ENCODE measurements at regions not wholly inside any gene's neighbourhood (a gene's known extent, or its start where the extent isn't known, plus 50 kb on each side); places are given as distances from the start of the nearest gene placed in this dataset.
"Not testable (repeated sequence)": the region's sequence is repeated elsewhere in the genome, so short reads cannot be mapped to it uniquely, and the experiment has no call there.

- H3K4me1 Mint-ChIP-seq, result no peaks in the 10 kb centered on the region
- no peaks in the 10 kb centered on the region for H3K27me3 Mint-ChIP-seq
- H3K27ac Mint-ChIP-seq, result no peak overlapping the region
- no peaks in the 10 kb centered on the region for H3K9me3 Mint-ChIP-seq
- no peaks in the 10 kb centered on the region for H3K36me3 Mint-ChIP-seq
- no peak overlapping the region for H3K4me3 Mint-ChIP-seq
These were observed 128.8 kb downstream of the LMNTD1 start for GRCh38 chr12:25424211-25424731.

GRCh38 chr12:25423355-25424050 lies 129.6 kb downstream of the LMNTD1 start:
- Mint-ChIP-seq H3K27me3 (no peaks in the 10 kb centered on the region), H3K4me1 (no peaks in the 10 kb centered on the region), H3K9me3 (no peaks in the 10 kb centered on the region), H3K36me3 (no peaks in the 10 kb centered on the region), H3K4me3 (no peak overlapping the region), H3K27ac (no peak overlapping the region)

GRCh38 chr12:25422241-25422640 lies 130.8 kb downstream of the LMNTD1 start:
- Mint-ChIP-seq H3K27ac (no peak overlapping the region), H3K9me3 (no peaks in the 10 kb centered on the region), H3K4me1 (no peaks in the 10 kb centered on the region), H3K27me3 (no peaks in the 10 kb centered on the region), H3K36me3 (no peaks in the 10 kb centered on the region), H3K4me3 (no peak overlapping the region)

- Mint-ChIP-seq H3K27ac (no peak overlapping the region), H3K27me3 (no peaks in the 10 kb centered on the region), H3K4me1 (no peaks in the 10 kb centered on the region), H3K4me3 (no peak overlapping the region), H3K36me3 (no peaks in the 10 kb centered on the region), H3K9me3 (no peaks in the 10 kb centered on the region)
These were observed 131.4 kb downstream of the LMNTD1 start for GRCh38 chr12:25421651-25422167.

- Mint-ChIP-seq H3K27ac (no peak overlapping the region), H3K9me3 (no peaks in the 10 kb centered on the region)
These were observed 133.0 kb downstream of the LMNTD1 start for GRCh38 chr12:25420116-25420515.

GRCh38 chr12:25419595-25419994 lies 133.5 kb downstream of the LMNTD1 start:
- Mint-ChIP-seq H3K4me1 (no peaks in the 10 kb centered on the region), H3K27ac (no peak overlapping the region), H3K4me3 (no peak overlapping the region), H3K27me3 (peaks cover 3% of the 10 kb centered on the region), H3K36me3 (no peaks in the 10 kb centered on the region), H3K9me3 (no peaks in the 10 kb centered on the region)

More at GRCh38 chr12:25420116-25420515, 133.0 kb downstream of the LMNTD1 start:
- H3K4me1 Mint-ChIP-seq, result no peaks in the 10 kb centered on the region
- peaks cover under 1% of the 10 kb centered on the region for H3K27me3 Mint-ChIP-seq
- no peaks in the 10 kb centered on the region for H3K36me3 Mint-ChIP-seq
- no peak overlapping the region for H3K4me3 Mint-ChIP-seq

GRCh38 chr12:25417071-25417470 lies 136.0 kb downstream of the LMNTD1 start:
- no peaks in the 10 kb centered on the region for H3K36me3 Mint-ChIP-seq
- no peaks in the 10 kb centered on the region for H3K4me1 Mint-ChIP-seq
- no peak overlapping the region for H3K4me3 Mint-ChIP-seq
- H3K27me3 Mint-ChIP-seq, result peaks cover 3% of the 10 kb centered on the region
- no peaks in the 10 kb centered on the region for H3K9me3 Mint-ChIP-seq
- no peak overlapping the region for H3K27ac Mint-ChIP-seq

GRCh38 chr12:25416516-25416915 lies 136.6 kb downstream of the LMNTD1 start:
- no peak overlapping the region for H3K27ac Mint-ChIP-seq
- no peaks in the 10 kb centered on the region for H3K36me3 Mint-ChIP-seq
- no peak overlapping the region for H3K4me3 Mint-ChIP-seq
- no peaks in the 10 kb centered on the region for H3K9me3 Mint-ChIP-seq
- no peaks in the 10 kb centered on the region for H3K4me1 Mint-ChIP-seq
- H3K27me3 Mint-ChIP-seq, result peaks cover 3% of the 10 kb centered on the region

GRCh38 chr12:25415004-25415403 lies 138.1 kb downstream of the LMNTD1 start:
- H3K36me3 Mint-ChIP-seq, result no peaks in the 10 kb centered on the region

GRCh38 chr12:25412735-25413134 lies 140.3 kb downstream of the LMNTD1 start:
- Mint-ChIP-seq H3K9me3 (no peaks in the 10 kb centered on the region), H3K4me3 (no peak overlapping the region), H3K36me3 (no peaks in the 10 kb centered on the region), H3K27ac (no peak overlapping the region), H3K4me1 (no peaks in the 10 kb centered on the region), H3K27me3 (peaks cover 3% of the 10 kb centered on the region)

More at GRCh38 chr12:25415004-25415403, 138.1 kb downstream of the LMNTD1 start:
- H3K4me1 Mint-ChIP-seq, result no peaks in the 10 kb centered on the region
- no peak overlapping the region for H3K4me3 Mint-ChIP-seq
- no peaks in the 10 kb centered on the region for H3K9me3 Mint-ChIP-seq
- no peak overlapping the region for H3K27ac Mint-ChIP-seq
- peaks cover 3% of the 10 kb centered on the region for H3K27me3 Mint-ChIP-seq

- Mint-ChIP-seq H3K36me3 (no peaks in the 10 kb centered on the region), H3K4me1 (no peaks in the 10 kb centered on the region), H3K9me3 (no peaks in the 10 kb centered on the region), H3K27ac (no peak overlapping the region), H3K27me3 (no peaks in the 10 kb centered on the region), H3K4me3 (no peak overlapping the region)
These were observed 148.1 kb downstream of the LMNTD1 start for GRCh38 chr12:25404955-25405354.

- Mint-ChIP-seq H3K4me1 (no peaks in the 10 kb centered on the region), H3K9me3 (no peaks in the 10 kb centered on the region), H3K27ac (no peak overlapping the region), H3K27me3 (no peaks in the 10 kb centered on the region), H3K36me3 (no peaks in the 10 kb centered on the region), H3K4me3 (no peak overlapping the region)
These were observed 151.0 kb upstream of the KRAS start for GRCh38 chr12:25401547-25402345.

- Mint-ChIP-seq H3K27me3 (peaks cover 3% of the 10 kb centered on the region), H3K9me3 (no peaks in the 10 kb centered on the region), H3K4me1 (no peaks in the 10 kb centered on the region), H3K4me3 (no peak overlapping the region), H3K27ac (no peak overlapping the region), H3K36me3 (no peaks in the 10 kb centered on the region)
These were observed 146.3 kb upstream of the KRAS start for GRCh38 chr12:25397001-25397400.

GRCh38 chr12:25395227-25395626 lies 144.5 kb upstream of the KRAS start:
- H3K4me1 Mint-ChIP-seq, result no peaks in the 10 kb centered on the region
- no peaks in the 10 kb centered on the region for H3K36me3 Mint-ChIP-seq
- H3K9me3 Mint-ChIP-seq, result no peaks in the 10 kb centered on the region
- peaks cover 3% of the 10 kb centered on the region for H3K27me3 Mint-ChIP-seq
- H3K4me3 Mint-ChIP-seq, result no peak overlapping the region
- H3K27ac Mint-ChIP-seq, result no peak overlapping the region

- H3K27me3 Mint-ChIP-seq, H3K27ac Mint-ChIP-seq, H3K4me3 Mint-ChIP-seq, H3K4me1 Mint-ChIP-seq, H3K36me3 Mint-ChIP-seq, H3K9me3 Mint-ChIP-seq: not testable (repeated sequence)
These were observed 144.0 kb upstream of the KRAS start for GRCh38 chr12:25394775-25395174.

GRCh38 chr12:25394025-25394424 lies 143.3 kb upstream of the KRAS start:
- H3K27me3 Mint-ChIP-seq, result peaks cover 3% of the 10 kb centered on the region
- H3K4me3 Mint-ChIP-seq, result no peak overlapping the region
- no peaks in the 10 kb centered on the region for H3K4me1 Mint-ChIP-seq
- H3K36me3 Mint-ChIP-seq, result no peaks in the 10 kb centered on the region
- no peaks in the 10 kb centered on the region for H3K9me3 Mint-ChIP-seq
- no peak overlapping the region for H3K27ac Mint-ChIP-seq

Data from activated naive CD4-positive, alpha-beta T cell treated with anti-CD3 and anti-CD28 coated beads, Interleukin-2, amount 50 U/mL, for 24 hours (primary cell).